SJSA1 (cell line): ENCODE measurements at regions not wholly inside any gene's neighbourhood (a gene's known extent, or its start where the extent isn't known, plus 50 kb on each side); places are given as distances from the start of the nearest gene placed in this dataset.
"Not testable (repeated sequence)": the region's sequence is repeated elsewhere in the genome, so short reads cannot be mapped to it uniquely, and the experiment has no call there.

Experiments used
- DNase-seq, 2 experiments: peaks; one replicate each; pipeline ENCODE4 v3.0.0-alpha.2; 2015 to 2020; ENCODE audit warnings: low spot score in 2 of 2, low read depth in 1 of 2
- H3K27ac ChIP-seq: fragments of 250-450 bp; sonication (Bioruptor Pico); 2 replicates; pipeline ENCODE4 v1.5.1; 2020; ENCODE audit warnings: mild to moderate bottlenecking, moderate library complexity
- H3K27me3 ChIP-seq: fragments of 250-450 bp; sonication (Bioruptor Pico); replicated peaks from 2 replicates; pipeline ENCODE4 v1.5.1; 2020; ENCODE audit warnings: mild to moderate bottlenecking, moderate library complexity
- H3K36me3 ChIP-seq: fragments of 250-450 bp; sonication (Bioruptor Pico); 2 replicates; pipeline ENCODE4 v1.5.1; 2020; ENCODE audit warnings: mild to moderate bottlenecking
- H3K4me1 ChIP-seq: fragments of 250-450 bp; sonication (Bioruptor Pico); replicated peaks from 2 replicates; pipeline ENCODE4 v1.6.1; 2021; ENCODE audit warnings: mild to moderate bottlenecking
- H3K4me3 ChIP-seq: fragments of 250-450 bp; sonication (Bioruptor Pico); 2 replicates; pipeline ENCODE4 v1.5.1; 2020; ENCODE audit warnings: mild to moderate bottlenecking
- H3K9me3 ChIP-seq: fragments of 250-450 bp; sonication (Bioruptor Pico); replicated peaks from 2 replicates; pipeline ENCODE4 v1.5.1; 2020; ENCODE audit warnings: mild to moderate bottlenecking

DNA sequence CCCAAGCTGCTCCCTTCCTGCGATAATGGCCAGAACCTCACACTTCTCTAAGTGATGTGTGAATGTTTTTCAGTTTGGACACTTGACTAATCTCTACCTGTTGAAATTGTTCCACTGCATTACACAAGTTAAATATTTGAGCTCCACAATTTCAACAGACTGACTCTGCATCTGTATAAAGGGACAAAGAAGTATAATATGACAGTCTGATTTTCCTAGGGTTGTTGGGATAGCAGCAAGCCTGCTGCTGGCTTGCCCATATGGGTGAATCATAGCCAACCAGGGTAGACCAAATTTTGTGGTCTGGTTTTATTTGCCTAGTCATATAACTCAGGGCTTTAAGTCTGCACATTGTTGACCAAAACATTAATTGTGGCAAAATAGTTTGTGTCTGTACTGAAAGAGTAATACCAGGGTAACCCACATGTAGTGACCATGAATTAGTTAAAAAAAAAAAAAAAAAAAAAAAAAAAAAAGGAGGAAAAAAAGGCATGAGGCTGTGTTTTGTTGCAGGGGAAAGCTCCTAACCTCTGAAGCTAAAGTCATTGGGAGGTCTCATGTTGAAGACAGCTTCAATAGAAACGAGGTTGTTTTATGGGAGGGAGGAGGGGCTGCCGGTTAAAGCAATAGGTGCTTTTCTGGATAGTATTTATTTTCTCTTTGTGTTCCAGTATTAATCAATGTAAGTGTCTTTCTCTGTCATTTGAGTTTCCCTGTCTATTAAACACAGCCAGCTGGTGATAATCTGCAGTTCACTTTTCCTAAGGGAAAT lies 534.2 kb downstream of the RAB28 start:
- 0 out of 2 replicates have a peak, but pooled peaks cover 5% of the 10 kb centered on the region for H3K27me3 ChIP-seq
- H3K27ac ChIP-seq: no peak overlapping the region
- no peaks in the 10 kb centered on the region for H3K36me3 ChIP-seq
- DNase-seq: no peak
- H3K4me3 ChIP-seq: no peak overlapping the region
- no peaks in the 10 kb centered on the region for H3K4me1 ChIP-seq
- H3K9me3 ChIP-seq: no peaks in the 10 kb centered on the region

GRCh38 chr4:12943069-12943468 lies 541.1 kb downstream of the RAB28 start:
- H3K4me3 ChIP-seq: no peak overlapping the region
- no peaks in the 10 kb centered on the region for H3K4me1 ChIP-seq
- no peaks in the 10 kb centered on the region for H3K36me3 ChIP-seq
- 0 out of 2 replicates have a peak, but pooled peaks cover under 1% of the 10 kb centered on the region for H3K9me3 ChIP-seq
- no peak overlapping the region for H3K27ac ChIP-seq
- DNase-seq: no peak
- H3K27me3 ChIP-seq: 0 out of 2 replicates have a peak, but pooled peaks cover 5% of the 10 kb centered on the region

GRCh38 chr4:12933760-12934221 lies 550.3 kb downstream of the RAB28 start:
- Histone ChIP-seq H3K27ac (no peak overlapping the region), H3K9me3 (0 out of 2 replicates have a peak, but pooled peaks cover 2% of the 10 kb centered on the region), H3K36me3 (no peaks in the 10 kb centered on the region), H3K4me3 (no peak overlapping the region), H3K4me1 (no peaks in the 10 kb centered on the region), H3K27me3 (no peaks in the 10 kb centered on the region)
- no peak for DNase-seq

GRCh38 chr4:12932203-12932788 lies 551.8 kb downstream of the RAB28 start:
- no peak overlapping the region for H3K4me3 ChIP-seq
- H3K27ac ChIP-seq: no peak overlapping the region
- no peak for DNase-seq
- no peaks in the 10 kb centered on the region for H3K9me3 ChIP-seq
- H3K27me3 ChIP-seq: no peaks in the 10 kb centered on the region
- no peaks in the 10 kb centered on the region for H3K4me1 ChIP-seq
- no peaks in the 10 kb centered on the region for H3K36me3 ChIP-seq

DNA sequence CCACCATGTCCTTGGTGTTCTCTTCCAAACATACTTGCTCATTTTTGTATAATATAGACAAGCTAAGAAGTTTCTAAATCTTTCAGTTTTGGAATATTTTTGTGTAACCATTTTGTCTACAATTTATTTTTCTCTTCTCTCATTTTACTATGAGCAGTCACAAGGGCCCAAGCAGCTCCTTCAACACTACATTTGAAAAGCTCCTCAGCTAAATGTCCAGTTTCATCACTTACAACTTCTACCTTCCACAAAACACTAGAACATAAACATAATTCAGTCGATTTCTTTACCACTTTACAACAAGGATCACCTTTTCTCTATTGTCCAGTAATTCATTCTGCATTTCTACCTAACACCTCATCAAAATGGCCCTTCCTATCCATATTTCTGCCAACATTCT lies 554.4 kb downstream of the RAB28 start:
- no peaks in the 10 kb centered on the region for H3K9me3 ChIP-seq
- no peak for DNase-seq
- H3K4me3 ChIP-seq: no peak overlapping the region
- no peaks in the 10 kb centered on the region for H3K36me3 ChIP-seq
- no peaks in the 10 kb centered on the region for H3K4me1 ChIP-seq
- no peak overlapping the region for H3K27ac ChIP-seq
- H3K27me3 ChIP-seq: no peaks in the 10 kb centered on the region

DNA sequence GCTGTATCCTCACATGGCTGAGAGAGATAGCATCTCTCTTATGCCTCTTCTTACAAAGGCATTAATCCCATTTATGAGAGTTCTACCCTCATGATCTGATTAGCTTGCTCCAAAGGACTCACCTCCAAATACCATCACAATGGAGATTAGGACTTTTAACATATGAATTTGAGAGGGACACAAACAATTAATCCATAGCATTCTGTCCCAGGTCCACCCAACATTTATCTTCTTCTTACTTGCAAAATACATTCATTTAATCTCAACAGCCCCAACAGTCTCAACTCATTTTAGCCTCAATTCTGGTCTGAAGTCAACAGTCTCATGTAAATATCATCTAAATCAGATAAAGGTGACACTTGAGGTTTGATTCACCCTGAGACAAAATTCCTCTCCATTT lies 555.4 kb downstream of the RAB28 start:
- no peaks in the 10 kb centered on the region for H3K9me3 ChIP-seq
- no peaks in the 10 kb centered on the region for H3K4me1 ChIP-seq
- H3K27ac ChIP-seq: no peak overlapping the region
- no peak overlapping the region for H3K4me3 ChIP-seq
- no peaks in the 10 kb centered on the region for H3K27me3 ChIP-seq
- DNase-seq: no peak
- H3K36me3 ChIP-seq: no peaks in the 10 kb centered on the region

- no peak overlapping the region for H3K27ac ChIP-seq
- no peaks in the 10 kb centered on the region for H3K36me3 ChIP-seq
- no peaks in the 10 kb centered on the region for H3K9me3 ChIP-seq
- DNase-seq: no peak
- no peaks in the 10 kb centered on the region for H3K4me1 ChIP-seq
- no peaks in the 10 kb centered on the region for H3K27me3 ChIP-seq
- no peak overlapping the region for H3K4me3 ChIP-seq
Observed at GRCh38 chr4:12926189-12927066, 557.7 kb downstream of the RAB28 start.

DNA sequence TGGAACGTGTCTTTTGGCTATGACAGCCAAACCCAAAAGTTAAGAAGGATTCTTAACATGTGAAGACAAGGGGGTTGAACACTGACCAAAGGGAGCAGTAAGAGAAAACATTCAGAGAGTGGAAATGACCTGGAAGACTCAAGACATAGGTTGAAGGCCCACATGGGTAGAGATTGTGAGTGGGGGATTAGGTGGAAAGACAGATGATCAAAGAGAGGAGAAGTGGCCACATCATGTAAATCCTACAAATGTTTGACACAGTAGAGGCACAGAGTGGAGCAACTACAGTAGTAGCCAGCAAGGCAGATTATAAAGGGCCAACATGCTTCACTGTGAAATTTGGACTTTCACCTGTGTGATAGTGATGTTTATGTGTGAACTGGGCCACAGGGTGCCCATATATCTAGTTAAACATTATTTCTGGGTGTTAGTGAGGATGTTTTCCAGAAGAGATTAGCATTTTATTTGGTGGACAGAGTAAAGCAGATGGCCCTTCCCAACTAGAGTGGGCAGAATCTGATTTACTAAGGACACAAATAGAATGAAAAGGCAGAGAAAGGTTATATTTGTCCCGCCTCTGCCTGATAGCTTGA lies 559.3 kb downstream of the RAB28 start:
- no peak for DNase-seq
- no peaks in the 10 kb centered on the region for H3K27me3 ChIP-seq
- H3K4me3 ChIP-seq: no peak overlapping the region
- H3K36me3 ChIP-seq: no peaks in the 10 kb centered on the region
- no peak overlapping the region for H3K27ac ChIP-seq
- H3K9me3 ChIP-seq: no peaks in the 10 kb centered on the region
- no peaks in the 10 kb centered on the region for H3K4me1 ChIP-seq

GRCh38 chr4:12924253-12924652 lies 559.9 kb downstream of the RAB28 start:
- DNase-seq: no peak
- no peaks in the 10 kb centered on the region for H3K4me1 ChIP-seq
- H3K27ac ChIP-seq: no peak overlapping the region
- no peak overlapping the region for H3K4me3 ChIP-seq
- H3K27me3 ChIP-seq: no peaks in the 10 kb centered on the region
- H3K9me3 ChIP-seq: no peaks in the 10 kb centered on the region
- no peaks in the 10 kb centered on the region for H3K36me3 ChIP-seq

DNA sequence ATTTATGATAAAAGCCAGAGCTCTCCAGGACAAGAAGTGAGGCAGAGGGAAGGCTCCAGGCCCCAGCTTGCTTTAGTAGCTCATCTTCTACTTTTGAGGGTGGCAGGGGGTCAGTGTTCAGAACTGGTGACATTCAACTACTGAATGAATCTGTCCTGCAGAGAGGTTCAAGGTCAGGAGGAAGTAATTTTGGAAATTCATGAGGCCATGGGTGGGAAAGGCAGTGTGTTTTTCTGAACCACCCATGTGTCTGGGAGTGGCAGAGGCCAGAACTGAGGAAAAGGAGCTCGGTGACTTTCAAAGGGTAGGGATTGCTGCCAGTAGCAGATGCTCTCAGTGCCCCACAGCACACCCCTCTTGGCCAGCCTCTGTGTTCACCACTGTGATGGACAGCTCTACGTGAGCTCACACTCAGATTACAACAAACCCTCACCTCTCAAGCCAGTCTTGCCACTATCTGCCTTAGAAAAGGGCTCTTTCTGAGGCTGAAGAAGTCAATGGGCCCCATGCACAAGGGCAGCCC lies 571.2 kb downstream of the RAB28 start:
- H3K9me3 ChIP-seq: no peaks in the 10 kb centered on the region
- no peak overlapping the region for H3K4me3 ChIP-seq
- H3K4me1 ChIP-seq: no peaks in the 10 kb centered on the region
- H3K36me3 ChIP-seq: no peaks in the 10 kb centered on the region
- H3K27me3 ChIP-seq: no peaks in the 10 kb centered on the region
- H3K27ac ChIP-seq: no peak overlapping the region
- DNase-seq: no peak

DNA sequence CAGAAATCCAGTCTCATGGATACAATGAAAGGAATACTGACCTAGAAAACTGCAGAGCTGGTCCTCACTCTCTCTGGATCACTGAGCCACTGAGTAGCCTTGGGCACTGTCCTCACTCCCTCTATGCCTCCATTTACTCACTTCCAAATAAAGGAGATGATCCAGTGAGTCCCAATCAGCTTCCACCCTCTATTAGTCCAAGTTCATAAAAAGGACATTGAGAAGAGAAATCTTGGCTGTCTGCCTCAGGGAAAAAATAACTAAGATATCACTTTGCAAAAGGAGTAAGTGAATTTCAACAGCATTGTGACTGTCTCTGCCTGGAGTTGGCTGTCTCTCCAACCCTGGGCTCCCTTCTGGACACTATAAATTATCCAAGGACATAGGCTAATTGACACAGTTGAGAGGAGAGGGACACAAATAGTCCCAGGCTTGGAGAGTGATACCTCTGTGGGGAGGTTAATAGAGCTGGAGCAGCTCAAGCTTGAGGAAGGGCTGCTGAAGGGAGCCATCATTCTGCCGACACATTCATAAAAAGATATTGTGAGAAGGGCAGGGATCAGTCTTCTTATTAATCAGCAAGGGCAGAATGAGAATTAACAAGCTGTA lies 572.3 kb downstream of the RAB28 start:
- Histone ChIP-seq H3K9me3 (no peaks in the 10 kb centered on the region), H3K36me3 (no peaks in the 10 kb centered on the region), H3K4me3 (no peak overlapping the region), H3K27ac (no peak overlapping the region), H3K4me1 (no peaks in the 10 kb centered on the region), H3K27me3 (no peaks in the 10 kb centered on the region)
- DNase-seq: no peak

DNA sequence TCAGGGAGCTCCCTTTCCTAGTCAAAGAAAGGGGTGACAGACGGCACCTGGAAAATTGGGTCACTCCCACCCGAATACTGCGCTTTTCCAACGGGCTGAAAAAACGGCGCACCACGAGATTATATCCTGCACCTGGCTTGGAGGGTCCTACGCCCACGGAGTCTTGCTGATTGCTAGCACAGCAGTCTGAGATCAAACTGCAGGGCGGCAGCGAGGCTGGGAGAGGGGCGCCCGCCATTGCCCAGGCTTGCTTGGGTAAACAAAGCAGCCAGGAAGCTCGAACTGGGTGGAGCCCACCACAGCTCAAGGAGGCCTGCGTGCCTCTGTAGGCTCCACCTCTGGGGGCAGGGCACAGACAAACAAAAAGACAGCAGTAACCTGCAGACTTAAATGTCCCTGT lies 580.5 kb downstream of the RAB28 start:
- not testable (repeated sequence) for H3K27ac ChIP-seq, DNase-seq, H3K4me3 ChIP-seq, H3K27me3 ChIP-seq, H3K36me3 ChIP-seq, H3K9me3 ChIP-seq, H3K4me1 ChIP-seq

GRCh38 chr4:12902735-12903134 lies 581.4 kb downstream of the RAB28 start:
- H3K27me3 ChIP-seq: no peaks in the 10 kb centered on the region
- no peaks in the 10 kb centered on the region for H3K4me1 ChIP-seq
- DNase-seq: no peak
- no peak overlapping the region for H3K27ac ChIP-seq
- H3K4me3 ChIP-seq: no peak overlapping the region
- H3K9me3 ChIP-seq: no peaks in the 10 kb centered on the region
- H3K36me3 ChIP-seq: no peaks in the 10 kb centered on the region
